ENCODE measurements at regions not wholly inside any gene's neighbourhood (a gene's known extent, or its start where the extent isn't known, plus 50 kb on each side); places are given as distances from the start of the nearest gene placed in this dataset.

DNA sequence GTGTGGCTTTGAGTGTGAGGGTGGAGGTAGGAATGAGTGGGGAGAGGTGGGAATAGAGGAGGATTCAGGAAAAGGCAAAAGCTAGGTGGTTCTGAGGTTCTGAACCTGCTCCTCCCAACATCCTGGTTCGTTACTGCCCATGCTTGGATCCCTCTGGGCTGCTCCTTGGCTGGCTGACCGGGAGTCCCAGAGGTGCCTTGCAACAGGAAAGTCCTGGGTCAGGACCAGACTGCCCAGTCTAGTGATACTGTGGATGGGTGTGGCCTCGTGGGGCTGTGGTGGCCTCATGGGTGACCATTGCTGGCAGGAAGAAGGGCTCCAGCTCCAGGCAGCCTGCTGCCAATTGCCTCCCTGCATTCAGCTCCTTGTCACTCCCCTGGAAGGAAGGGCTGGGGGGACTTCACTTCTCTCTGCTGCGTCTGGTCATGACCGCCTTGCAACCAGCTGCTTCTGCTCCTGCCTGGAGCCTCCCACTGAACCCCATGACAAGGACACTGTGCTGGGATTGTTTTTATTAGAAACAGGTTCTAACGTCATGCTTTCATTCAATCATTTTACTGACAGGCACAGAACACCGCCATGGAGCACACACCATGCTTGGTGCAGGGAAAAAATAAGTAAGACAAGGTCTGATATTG, 61.5 kb upstream of the UBL3 start:
- TF ChIP-seq ZNF416 (CRISPR knock-in tag; IDR thresholded peaks at IDR 0.05) (no peak), KAT7 (CRISPR knock-in tag; IDR thresholded peaks at IDR 0.05; ENCODE audit: borderline replicate concordance) (no peak), NFE2L1 (CRISPR knock-in tag; IDR thresholded peaks at IDR 0.05) (no peak), NR3C1 (CRISPR knock-in tag; conservative IDR thresholded peaks at IDR 0.05; ENCODE audit: low read depth) (no peak), JUN (CRISPR knock-in tag; IDR thresholded peaks at IDR 0.05) (no peak), NFYB (CRISPR knock-in tag; conservative IDR thresholded peaks at IDR 0.05; ENCODE audit: low read depth) (no peak)
- TF ChIP-seq, protein P1, sequence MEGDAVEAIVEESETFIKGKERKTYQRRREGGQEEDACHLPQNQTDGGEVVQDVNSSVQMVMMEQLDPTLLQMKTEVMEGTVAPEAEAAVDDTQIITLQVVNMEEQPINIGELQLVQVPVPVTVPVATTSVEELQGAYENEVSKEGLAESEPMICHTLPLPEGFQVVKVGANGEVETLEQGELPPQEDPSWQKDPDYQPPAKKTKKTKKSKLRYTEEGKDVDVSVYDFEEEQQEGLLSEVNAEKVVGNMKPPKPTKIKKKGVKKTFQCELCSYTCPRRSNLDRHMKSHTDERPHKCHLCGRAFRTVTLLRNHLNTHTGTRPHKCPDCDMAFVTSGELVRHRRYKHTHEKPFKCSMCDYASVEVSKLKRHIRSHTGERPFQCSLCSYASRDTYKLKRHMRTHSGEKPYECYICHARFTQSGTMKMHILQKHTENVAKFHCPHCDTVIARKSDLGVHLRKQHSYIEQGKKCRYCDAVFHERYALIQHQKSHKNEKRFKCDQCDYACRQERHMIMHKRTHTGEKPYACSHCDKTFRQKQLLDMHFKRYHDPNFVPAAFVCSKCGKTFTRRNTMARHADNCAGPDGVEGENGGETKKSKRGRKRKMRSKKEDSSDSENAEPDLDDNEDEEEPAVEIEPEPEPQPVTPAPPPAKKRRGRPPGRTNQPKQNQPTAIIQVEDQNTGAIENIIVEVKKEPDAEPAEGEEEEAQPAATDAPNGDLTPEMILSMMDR (IDR thresholded peaks at IDR 0.05), result no peak
- TF ChIP-seq, protein P2, sequence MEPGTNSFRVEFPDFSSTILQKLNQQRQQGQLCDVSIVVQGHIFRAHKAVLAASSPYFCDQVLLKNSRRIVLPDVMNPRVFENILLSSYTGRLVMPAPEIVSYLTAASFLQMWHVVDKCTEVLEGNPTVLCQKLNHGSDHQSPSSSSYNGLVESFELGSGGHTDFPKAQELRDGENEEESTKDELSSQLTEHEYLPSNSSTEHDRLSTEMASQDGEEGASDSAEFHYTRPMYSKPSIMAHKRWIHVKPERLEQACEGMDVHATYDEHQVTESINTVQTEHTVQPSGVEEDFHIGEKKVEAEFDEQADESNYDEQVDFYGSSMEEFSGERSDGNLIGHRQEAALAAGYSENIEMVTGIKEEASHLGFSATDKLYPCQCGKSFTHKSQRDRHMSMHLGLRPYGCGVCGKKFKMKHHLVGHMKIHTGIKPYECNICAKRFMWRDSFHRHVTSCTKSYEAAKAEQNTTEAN (CRISPR knock-in tag; IDR thresholded peaks at IDR 0.05), result no peak
- TF ChIP-seq, protein P3, sequence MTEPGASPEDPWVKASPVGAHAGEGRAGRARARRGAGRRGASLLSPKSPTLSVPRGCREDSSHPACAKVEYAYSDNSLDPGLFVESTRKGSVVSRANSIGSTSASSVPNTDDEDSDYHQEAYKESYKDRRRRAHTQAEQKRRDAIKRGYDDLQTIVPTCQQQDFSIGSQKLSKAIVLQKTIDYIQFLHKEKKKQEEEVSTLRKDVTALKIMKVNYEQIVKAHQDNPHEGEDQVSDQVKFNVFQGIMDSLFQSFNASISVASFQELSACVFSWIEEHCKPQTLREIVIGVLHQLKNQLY (CRISPR knock-in tag; IDR thresholded peaks at IDR 0.05), result no peak
- TF ChIP-seq, protein P4, sequence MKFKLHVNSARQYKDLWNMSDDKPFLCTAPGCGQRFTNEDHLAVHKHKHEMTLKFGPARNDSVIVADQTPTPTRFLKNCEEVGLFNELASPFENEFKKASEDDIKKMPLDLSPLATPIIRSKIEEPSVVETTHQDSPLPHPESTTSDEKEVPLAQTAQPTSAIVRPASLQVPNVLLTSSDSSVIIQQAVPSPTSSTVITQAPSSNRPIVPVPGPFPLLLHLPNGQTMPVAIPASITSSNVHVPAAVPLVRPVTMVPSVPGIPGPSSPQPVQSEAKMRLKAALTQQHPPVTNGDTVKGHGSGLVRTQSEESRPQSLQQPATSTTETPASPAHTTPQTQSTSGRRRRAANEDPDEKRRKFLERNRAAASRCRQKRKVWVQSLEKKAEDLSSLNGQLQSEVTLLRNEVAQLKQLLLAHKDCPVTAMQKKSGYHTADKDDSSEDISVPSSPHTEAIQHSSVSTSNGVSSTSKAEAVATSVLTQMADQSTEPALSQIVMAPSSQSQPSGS (CRISPR knock-in tag; IDR thresholded peaks at IDR 0.05; ENCODE audit: borderline replicate concordance, low read depth), result no peak
- TF ChIP-seq, protein P5, sequence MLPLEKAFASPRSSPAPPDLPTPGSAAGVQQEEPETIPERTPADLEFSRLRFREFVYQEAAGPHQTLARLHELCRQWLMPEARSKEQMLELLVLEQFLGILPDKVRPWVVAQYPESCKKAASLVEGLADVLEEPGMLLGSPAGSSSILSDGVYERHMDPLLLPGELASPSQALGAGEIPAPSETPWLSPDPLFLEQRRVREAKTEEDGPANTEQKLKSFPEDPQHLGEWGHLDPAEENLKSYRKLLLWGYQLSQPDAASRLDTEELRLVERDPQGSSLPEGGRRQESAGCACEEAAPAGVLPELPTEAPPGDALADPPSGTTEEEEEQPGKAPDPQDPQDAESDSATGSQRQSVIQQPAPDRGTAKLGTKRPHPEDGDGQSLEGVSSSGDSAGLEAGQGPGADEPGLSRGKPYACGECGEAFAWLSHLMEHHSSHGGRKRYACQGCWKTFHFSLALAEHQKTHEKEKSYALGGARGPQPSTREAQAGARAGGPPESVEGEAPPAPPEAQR (CRISPR knock-in tag; IDR thresholded peaks at IDR 0.05), result no peak
